Stomach (tissue), 8 donors: ENCODE measurements at regions not wholly inside any gene's neighbourhood (a gene's known extent, or its start where the extent isn't known, plus 50 kb on each side); places are given as distances from the start of the nearest gene placed in this dataset.

Experiments used
- DNase-seq, 2 donors: peaks; one replicate each; pipeline versions ENCODE4 v3.0.0 to v3.0.0-alpha.2; 2013 to 2019
- H3K27ac ChIP-seq, 5 donors: fragments of 200-600 bp in 4 of 5; sonication (generic) in 4 of 5; one replicate each; pipeline ENCODE4 v1.5.1; 2013 to 2019; ENCODE audit warnings: mild to moderate bottlenecking in 1 of 5, moderate library complexity in 1 of 5
- H3K27me3 ChIP-seq, 3 donors: fragments of 200-600 bp; sonication (generic); one replicate each; pipeline ENCODE4 v1.5.1; 2017 to 2019; ENCODE audit warnings: mixed run types in 1 of 3
- H3K36me3 ChIP-seq, 4 donors: fragments of 200-600 bp; sonication (generic); 1 replicate in 3 of 4; 2 replicates in 1 of 4; pipeline ENCODE4 v1.5.1; 2016 to 2019
- H3K4me1 ChIP-seq, 4 donors: fragments of 200-600 bp; sonication (generic); one replicate each; pipeline ENCODE4 v1.5.1; 2016 to 2019
- H3K4me3 ChIP-seq, 4 donors: fragments of 200-600 bp; sonication (generic) in 3 of 4; one replicate each; pipeline ENCODE4 v1.5.1; 2016 to 2019; ENCODE audit warnings: mild to moderate bottlenecking in 1 of 4
- H3K9me3 ChIP-seq, 4 donors: fragments of 200-600 bp; sonication (generic); one replicate each; pipeline ENCODE4 v1.5.1; 2016 to 2019
- CTCF ChIP-seq, 7 experiments: fragments of 450-650 bp in 4 of 7; fragments of 200-600 bp in 3 of 7; sonication (generic) in 3 of 7; IDR thresholded peaks; one replicate each; pipeline ENCODE4 v1.5.1; 2016 to 2019; ENCODE audit warnings: antibody characterized with exemption in 7 of 7, control low read depth in 2 of 7, mild to moderate bottlenecking in 1 of 7
- EP300 ChIP-seq: sonication (generic); formaldehyde crosslinking; IDR thresholded peaks from one replicate; pipeline ENCODE4 v1.6.1; 2017; ENCODE audit warnings: antibody characterized with exemption
- POLR2A ChIP-seq, 4 donors: fragments of 450-650 bp; IDR thresholded peaks; one replicate each; pipeline ENCODE4 v1.6.1; 2016; ENCODE audit warnings: antibody characterized with exemption in 4 of 4, control low read depth in 2 of 4, mild to moderate bottlenecking in 1 of 4, moderate library complexity in 1 of 4
- POLR2AphosphoS5 ChIP-seq, 3 donors: sonication (generic); formaldehyde crosslinking; IDR thresholded peaks; one replicate each; pipeline ENCODE4 v1.6.1; 2016; ENCODE audit warnings: antibody characterized with exemption in 3 of 3
- WGBS, 5 donors: extraction: QIAGEN DNeasy Blood & Tissue Kit in 3 of 5; methylation state at CpG; one replicate each; pipeline versions ENCODE4 v1.1.5 to v1.1.7; 2013 to 2018; 5-methylcytosine and 5-hydroxymethylcytosine counted together
- intact Hi-C: fragments of 100-400 bp; cut with DNase I; formaldehyde crosslinking; loops from one replicate; pipeline ENCODE4 v1.15.1; 2023; ENCODE audit warnings: low total_unique reads
- donor health status: healthy with polysubstance abuse.
- donor health status: Bipolar disorder and iron deficiency.
- donor health status: healthy.

- 87 to 93% (median 92%) methylated on average over 4 of the region's 4 CpGs for WGBS, 5 donors
- no peaks in the 10 kb centered on the region for H3K27me3 ChIP-seq
- no peak for TF ChIP-seq POLR2A (IDR thresholded peaks at IDR 0.05)
- TF ChIP-seq EP300: no peak
- TF ChIP-seq CTCF (IDR thresholded peaks at IDR 0.05): no peak
- no peak for TF ChIP-seq POLR2AphosphoS5 (IDR thresholded peaks at IDR 0.05)
- no peaks in the 10 kb centered on the region for H3K36me3 ChIP-seq
- intact Hi-C loops: no loop called here
- H3K9me3 ChIP-seq: peaks cover 12 to 48% (median 40%) of the 10 kb centered on the region in 4 donors
- no peaks in the 10 kb centered on the region for H3K4me1 ChIP-seq
- no peak overlapping the region for H3K27ac ChIP-seq
- H3K4me3 ChIP-seq: no peak overlapping the region
- DNase-seq: no peak
These were observed 687.2 kb downstream of the TBL1XR1 start for GRCh38 chr3:176510097-176510496.

- TF ChIP-seq POLR2A (IDR thresholded peaks at IDR 0.05): no peak
- TF ChIP-seq CTCF (IDR thresholded peaks at IDR 0.05): no peak
- TF ChIP-seq POLR2AphosphoS5 (IDR thresholded peaks at IDR 0.05): no peak
- no peak for TF ChIP-seq EP300
- no peak for DNase-seq
These were observed 691.2 kb downstream of the TBL1XR1 start for GRCh38 chr3:176505878-176506621.

GRCh38 chr3:176491084-176491483, 706.2 kb downstream of the TBL1XR1 start:
- H3K9me3 ChIP-seq: no peaks in the 10 kb centered on the region
- DNase-seq: no peak
- H3K27ac ChIP-seq: no peak overlapping the region
- 68 to 85% (median 83%) methylated on average over 3 of the region's 3 CpGs for WGBS, 5 donors
- no peaks in the 10 kb centered on the region for H3K27me3 ChIP-seq
- intact Hi-C loops: no loop called here
- no peak overlapping the region for H3K4me3 ChIP-seq
- TF ChIP-seq CTCF (IDR thresholded peaks at IDR 0.05): no peak
- no peak for TF ChIP-seq POLR2A (IDR thresholded peaks at IDR 0.05)
- TF ChIP-seq EP300: no peak
- TF ChIP-seq POLR2AphosphoS5 (IDR thresholded peaks at IDR 0.05): no peak
- no peaks in the 10 kb centered on the region for H3K4me1 ChIP-seq
- H3K36me3 ChIP-seq: no peaks in the 10 kb centered on the region

More at GRCh38 chr3:176505878-176506621, 691.2 kb downstream of the TBL1XR1 start:
- H3K9me3 ChIP-seq: peaks cover 0 to 7% (median under 1%) of the 10 kb centered on the region in 4 donors
- H3K27me3 ChIP-seq: no peaks in the 10 kb centered on the region
- intact Hi-C loops: no loop called here
- no peaks in the 10 kb centered on the region for H3K36me3 ChIP-seq
- no peak overlapping the region for H3K4me3 ChIP-seq
- 59 to 76% (median 71%) methylated on average over 6 to 9 of the region's 9 CpGs for WGBS, 5 donors
- no peaks in the 10 kb centered on the region for H3K4me1 ChIP-seq
- no peak overlapping the region for H3K27ac ChIP-seq

GRCh38 chr3:176490357-176490756, 706.9 kb downstream of the TBL1XR1 start:
- intact Hi-C loops: no loop called here
- Histone ChIP-seq H3K4me3 (no peak overlapping the region), H3K36me3 (no peaks in the 10 kb centered on the region), H3K27ac (no peak overlapping the region), H3K9me3 (peaks cover 0 to under 1% (median 0%) of the 10 kb centered on the region in 4 donors), H3K27me3 (no peaks in the 10 kb centered on the region), H3K4me1 (no peaks in the 10 kb centered on the region)
- TF ChIP-seq POLR2AphosphoS5 (IDR thresholded peaks at IDR 0.05): no peak
- no peak for TF ChIP-seq POLR2A (IDR thresholded peaks at IDR 0.05)
- no peak for TF ChIP-seq EP300
- TF ChIP-seq CTCF (IDR thresholded peaks at IDR 0.05): no peak
- 74 to 88% (median 83%) methylated on average over 2 of the region's 2 CpGs for WGBS, 5 donors
- DNase-seq: no peak
